ENCODE measurements at regions not wholly inside any gene's neighbourhood (a gene's known extent, or its start where the extent isn't known, plus 50 kb on each side); places are given as distances from the start of the nearest gene placed in this dataset.

DNA sequence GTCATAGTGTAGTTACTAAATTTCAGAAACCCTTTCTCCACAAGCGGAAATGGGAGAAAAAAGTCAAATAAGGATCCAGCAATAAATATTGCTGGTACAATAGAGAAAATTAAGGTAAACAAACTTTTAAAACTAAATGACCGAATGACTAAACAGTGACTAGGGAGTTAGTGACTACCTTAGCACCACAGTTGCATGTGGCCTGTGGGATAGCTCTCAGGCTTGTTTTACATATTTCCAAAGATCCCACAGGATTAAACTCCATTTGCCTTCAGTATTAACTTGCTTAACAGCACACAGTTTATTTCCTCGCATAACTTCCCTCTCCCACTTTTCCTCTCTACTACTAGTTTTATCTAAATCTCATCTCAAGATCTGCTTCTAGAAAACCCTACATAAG is 824.3 kb upstream of the KLHL1 start:
- Histone ChIP-seq H3K27ac (ENCODE audit: low read depth, low read length) (no peak overlapping the region), H3K9me3 (ENCODE audit: low read length) (no peaks in the 10 kb centered on the region), H3K27me3 (ENCODE audit: control insufficient read depth in 1 of 2, insufficient read depth in 2 of 2, low read length in 2 of 2) (no peaks in the 10 kb centered on the region), H3K4me3 (ENCODE audit: low read depth in 1 of 2, low read length in 2 of 2) (no peak overlapping the region), H3K4me1 (ENCODE audit: insufficient read depth, low read length) (no peaks in the 10 kb centered on the region), H3K9ac (ENCODE audit: low read length) (no peak overlapping the region), H3K36me3 (ENCODE audit: insufficient read depth, low read length) (no peaks in the 10 kb centered on the region)

DNA sequence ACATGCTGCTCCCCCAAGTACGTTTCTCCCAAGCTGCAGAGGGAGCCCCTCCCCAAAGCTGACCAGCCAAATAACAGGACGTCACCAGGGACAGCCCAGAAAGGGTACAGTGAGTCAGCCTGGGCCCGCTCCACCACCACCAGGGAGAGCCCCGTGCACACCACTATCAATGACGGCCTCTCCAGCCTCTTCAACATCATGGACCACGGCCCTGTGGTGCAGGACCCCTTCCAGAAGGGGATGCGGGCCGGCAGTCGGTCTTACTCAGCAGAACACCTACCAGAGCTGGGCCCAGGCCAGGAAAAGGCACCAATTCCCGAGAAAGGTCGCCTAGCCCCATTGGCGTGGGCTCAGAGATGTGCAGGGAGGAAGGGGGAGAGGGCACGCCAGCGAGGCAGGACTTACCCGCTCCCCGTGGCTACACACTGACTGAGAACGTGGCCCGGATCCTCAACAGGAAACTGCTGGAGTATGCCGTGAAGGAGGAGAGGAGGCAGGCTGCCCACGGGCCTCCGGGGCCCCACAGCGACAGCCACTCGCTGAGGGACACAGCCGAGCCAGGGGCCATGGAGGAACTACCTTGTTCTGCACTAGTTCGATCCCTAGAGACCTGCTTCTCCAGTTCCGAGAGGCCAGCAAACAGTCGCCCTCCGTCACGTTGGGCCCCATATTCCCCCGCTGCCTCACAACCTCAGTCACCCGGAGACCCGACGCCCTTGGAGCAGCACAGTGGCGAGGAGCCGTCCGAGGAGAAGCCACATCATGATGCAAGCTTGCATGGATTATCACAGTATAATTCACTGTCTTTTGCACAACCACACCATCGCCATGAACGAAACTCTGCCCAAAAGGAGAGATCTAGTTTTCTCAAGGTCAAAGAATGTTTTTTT is 815.9 kb upstream of the KLHL1 start:
- no peak overlapping the region for H3K9ac ChIP-seq (ENCODE audit: low read length)
- H3K9me3 ChIP-seq (ENCODE audit: low read length) = no peaks in the 10 kb centered on the region
- no peak overlapping the region for H3K4me3 ChIP-seq (ENCODE audit: low read depth in 1 of 2, low read length in 2 of 2)
- H3K27ac ChIP-seq (ENCODE audit: low read depth, low read length) = no peak overlapping the region
- no peaks in the 10 kb centered on the region for H3K36me3 ChIP-seq (ENCODE audit: insufficient read depth, low read length)
- H3K27me3 ChIP-seq (ENCODE audit: control insufficient read depth in 1 of 2, insufficient read depth in 2 of 2, low read length in 2 of 2) = no peaks in the 10 kb centered on the region
- no peaks in the 10 kb centered on the region for H3K4me1 ChIP-seq (ENCODE audit: insufficient read depth, low read length)

DNA sequence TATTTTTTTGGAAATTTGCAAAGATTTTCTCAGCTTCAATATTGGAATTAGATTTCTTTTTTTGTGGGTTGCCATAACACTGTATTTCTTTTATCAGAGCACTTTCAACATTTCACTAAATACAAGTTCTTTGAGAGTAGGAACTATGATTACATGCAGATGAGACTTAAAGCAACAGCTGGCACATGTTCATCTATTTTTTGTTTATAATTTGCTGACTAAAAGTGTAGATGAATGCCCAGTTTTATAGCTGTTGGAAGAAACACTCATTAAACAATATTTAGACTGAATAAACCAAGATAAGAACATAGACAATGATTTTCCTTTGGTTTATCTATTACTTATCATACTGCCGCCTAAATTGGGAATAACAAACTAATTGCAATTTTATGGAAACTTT is 803.0 kb upstream of the KLHL1 start:
- H3K27ac ChIP-seq (ENCODE audit: low read depth, low read length) = no peak overlapping the region
- H3K9me3 ChIP-seq (ENCODE audit: low read length) = no peaks in the 10 kb centered on the region
- H3K36me3 ChIP-seq (ENCODE audit: insufficient read depth, low read length) = no peaks in the 10 kb centered on the region
- H3K27me3 ChIP-seq (ENCODE audit: control insufficient read depth in 1 of 2, insufficient read depth in 2 of 2, low read length in 2 of 2) = no peaks in the 10 kb centered on the region
- H3K9ac ChIP-seq (ENCODE audit: low read length) = no peak overlapping the region
- no peak overlapping the region for H3K4me3 ChIP-seq (ENCODE audit: low read depth in 1 of 2, low read length in 2 of 2)
- H3K4me1 ChIP-seq (ENCODE audit: insufficient read depth, low read length) = no peaks in the 10 kb centered on the region

- Histone ChIP-seq H3K9me3 (ENCODE audit: low read length) (no peaks in the 10 kb centered on the region), H3K4me3 (ENCODE audit: low read depth in 1 of 2, low read length in 2 of 2) (no peak overlapping the region), H3K4me1 (ENCODE audit: insufficient read depth, low read length) (no peaks in the 10 kb centered on the region), H3K27me3 (ENCODE audit: control insufficient read depth in 1 of 2, insufficient read depth in 2 of 2, low read length in 2 of 2) (no peaks in the 10 kb centered on the region), H3K27ac (ENCODE audit: low read depth, low read length) (no peak overlapping the region), H3K9ac (ENCODE audit: low read length) (no peak overlapping the region), H3K36me3 (ENCODE audit: insufficient read depth, low read length) (no peaks in the 10 kb centered on the region)
Measured at GRCh38 chr13:70908795-70909194, 800.5 kb upstream of the KLHL1 start.

- no peaks in the 10 kb centered on the region for H3K27me3 ChIP-seq (ENCODE audit: control insufficient read depth in 1 of 2, insufficient read depth in 2 of 2, low read length in 2 of 2)
- no peak overlapping the region for H3K9ac ChIP-seq (ENCODE audit: low read length)
- H3K4me1 ChIP-seq (ENCODE audit: insufficient read depth, low read length) = no peaks in the 10 kb centered on the region
- no peak overlapping the region for H3K27ac ChIP-seq (ENCODE audit: low read depth, low read length)
- H3K36me3 ChIP-seq (ENCODE audit: insufficient read depth, low read length) = no peaks in the 10 kb centered on the region
- no peaks in the 10 kb centered on the region for H3K9me3 ChIP-seq (ENCODE audit: low read length)
- no peak overlapping the region for H3K4me3 ChIP-seq (ENCODE audit: low read depth in 1 of 2, low read length in 2 of 2)
Measured at GRCh38 chr13:70905035-70905434, 796.8 kb upstream of the KLHL1 start.

DNA sequence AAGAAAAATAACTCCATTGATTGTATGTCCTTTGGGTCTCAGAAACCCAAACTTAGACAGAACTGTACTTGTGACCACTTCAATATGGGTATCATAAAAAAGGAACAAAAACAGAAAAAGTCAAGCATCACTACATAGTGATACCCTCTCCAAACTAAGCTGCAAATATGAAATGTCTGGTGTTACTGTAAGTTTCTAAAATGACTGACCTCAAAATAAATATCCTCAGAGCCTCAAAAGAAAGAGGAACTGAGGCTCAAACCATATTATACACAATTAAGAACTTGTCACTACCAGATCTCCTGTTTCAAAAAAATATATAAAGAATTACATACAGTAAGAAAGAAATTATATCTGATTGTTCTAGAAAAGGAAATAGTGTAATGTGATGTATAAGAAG is 787.9 kb upstream of the KLHL1 start:
- Histone ChIP-seq H3K9ac (ENCODE audit: low read length) (no peak overlapping the region), H3K4me1 (ENCODE audit: insufficient read depth, low read length) (no peaks in the 10 kb centered on the region), H3K36me3 (ENCODE audit: insufficient read depth, low read length) (no peaks in the 10 kb centered on the region), H3K9me3 (ENCODE audit: low read length) (no peaks in the 10 kb centered on the region), H3K27me3 (ENCODE audit: control insufficient read depth in 1 of 2, insufficient read depth in 2 of 2, low read length in 2 of 2) (no peaks in the 10 kb centered on the region), H3K27ac (ENCODE audit: low read depth, low read length) (no peak overlapping the region), H3K4me3 (ENCODE audit: low read depth in 1 of 2, low read length in 2 of 2) (no peak overlapping the region)

DNA sequence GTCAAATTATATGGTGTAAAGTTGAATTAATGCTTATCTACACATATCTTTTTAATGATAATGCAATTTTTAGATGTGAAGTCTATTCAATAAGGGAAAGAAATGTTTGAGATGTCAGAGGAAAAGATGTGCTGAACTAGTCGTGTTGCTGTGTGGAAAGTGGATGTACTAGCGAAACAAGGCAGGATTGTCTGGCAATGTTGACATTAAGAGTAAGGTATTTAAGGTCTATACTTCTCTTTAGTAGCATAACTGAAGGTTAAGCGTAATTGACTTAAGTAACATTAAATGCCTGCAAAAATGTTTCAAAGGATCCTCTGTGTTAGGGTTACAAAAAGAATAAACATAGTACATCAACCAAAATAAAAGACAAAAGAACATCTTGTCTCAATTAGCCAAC is 787.3 kb upstream of the KLHL1 start:
- Histone ChIP-seq H3K9ac (ENCODE audit: low read length) (no peak overlapping the region), H3K36me3 (ENCODE audit: insufficient read depth, low read length) (no peaks in the 10 kb centered on the region), H3K4me1 (ENCODE audit: insufficient read depth, low read length) (no peaks in the 10 kb centered on the region), H3K4me3 (ENCODE audit: low read depth in 1 of 2, low read length in 2 of 2) (no peak overlapping the region), H3K27ac (ENCODE audit: low read depth, low read length) (no peak overlapping the region), H3K9me3 (ENCODE audit: low read length) (no peaks in the 10 kb centered on the region), H3K27me3 (ENCODE audit: control insufficient read depth in 1 of 2, insufficient read depth in 2 of 2, low read length in 2 of 2) (no peaks in the 10 kb centered on the region)

- no peaks in the 10 kb centered on the region for H3K36me3 ChIP-seq (ENCODE audit: insufficient read depth, low read length)
- no peak overlapping the region for H3K27ac ChIP-seq (ENCODE audit: low read depth, low read length)
- no peaks in the 10 kb centered on the region for H3K9me3 ChIP-seq (ENCODE audit: low read length)
- no peak overlapping the region for H3K9ac ChIP-seq (ENCODE audit: low read length)
- H3K27me3 ChIP-seq (ENCODE audit: control insufficient read depth in 1 of 2, insufficient read depth in 2 of 2, low read length in 2 of 2) = no peaks in the 10 kb centered on the region
- no peak overlapping the region for H3K4me3 ChIP-seq (ENCODE audit: low read depth in 1 of 2, low read length in 2 of 2)
- H3K4me1 ChIP-seq (ENCODE audit: insufficient read depth, low read length) = no peaks in the 10 kb centered on the region
Measured at GRCh38 chr13:70894258-70894657, 786.0 kb upstream of the KLHL1 start.

DNA sequence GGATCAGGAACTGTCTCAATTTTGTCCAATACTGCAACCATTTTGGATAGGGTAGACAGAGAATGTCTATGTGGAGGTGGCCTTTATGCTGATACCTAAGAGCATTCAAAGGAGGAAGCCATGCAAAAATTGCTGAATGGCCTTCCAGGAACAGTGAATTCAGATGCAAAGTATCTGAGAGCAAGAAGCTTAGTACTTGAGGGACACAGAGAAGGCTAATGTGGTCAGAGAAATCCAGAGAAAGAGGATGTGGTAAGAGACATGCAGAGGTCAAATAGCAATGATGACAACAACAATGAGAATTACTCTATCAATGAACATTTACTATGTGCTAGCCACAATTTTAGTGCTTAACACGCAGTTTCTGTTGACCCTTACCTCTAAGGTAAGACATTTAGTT is 785.6 kb upstream of the KLHL1 start:
- Histone ChIP-seq H3K36me3 (ENCODE audit: insufficient read depth, low read length) (no peaks in the 10 kb centered on the region), H3K9ac (ENCODE audit: low read length) (no peak overlapping the region), H3K4me3 (ENCODE audit: low read depth in 1 of 2, low read length in 2 of 2) (no peak overlapping the region), H3K27me3 (ENCODE audit: control insufficient read depth in 1 of 2, insufficient read depth in 2 of 2, low read length in 2 of 2) (no peaks in the 10 kb centered on the region), H3K4me1 (ENCODE audit: insufficient read depth, low read length) (no peaks in the 10 kb centered on the region), H3K9me3 (ENCODE audit: low read length) (no peaks in the 10 kb centered on the region), H3K27ac (ENCODE audit: low read depth, low read length) (no peak overlapping the region)

DNA sequence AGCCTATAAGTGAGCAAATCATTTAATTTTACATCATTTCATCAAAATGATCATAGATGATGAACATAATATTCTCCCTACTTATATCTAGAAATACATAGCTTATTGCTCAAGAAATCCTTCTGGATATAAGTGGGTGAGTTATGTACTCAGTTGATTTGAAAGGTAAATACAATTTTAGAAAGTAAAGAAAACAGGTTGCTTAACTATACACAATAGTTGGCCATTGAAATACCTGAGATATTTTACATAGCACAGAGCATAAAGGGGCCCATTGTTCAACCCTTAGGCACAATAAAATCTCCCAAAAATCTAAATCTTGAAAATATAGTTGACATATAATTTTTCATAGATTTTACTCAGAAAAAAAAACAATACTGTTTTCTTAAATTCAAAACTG is 782.0 kb upstream of the KLHL1 start:
- H3K27ac ChIP-seq (ENCODE audit: low read depth, low read length) = no peak overlapping the region
- no peak overlapping the region for H3K4me3 ChIP-seq (ENCODE audit: low read depth in 1 of 2, low read length in 2 of 2)
- no peaks in the 10 kb centered on the region for H3K27me3 ChIP-seq (ENCODE audit: control insufficient read depth in 1 of 2, insufficient read depth in 2 of 2, low read length in 2 of 2)
- H3K9ac ChIP-seq (ENCODE audit: low read length) = no peak overlapping the region
- no peaks in the 10 kb centered on the region for H3K9me3 ChIP-seq (ENCODE audit: low read length)
- H3K4me1 ChIP-seq (ENCODE audit: insufficient read depth, low read length) = no peaks in the 10 kb centered on the region
- H3K36me3 ChIP-seq (ENCODE audit: insufficient read depth, low read length) = no peaks in the 10 kb centered on the region

DNA sequence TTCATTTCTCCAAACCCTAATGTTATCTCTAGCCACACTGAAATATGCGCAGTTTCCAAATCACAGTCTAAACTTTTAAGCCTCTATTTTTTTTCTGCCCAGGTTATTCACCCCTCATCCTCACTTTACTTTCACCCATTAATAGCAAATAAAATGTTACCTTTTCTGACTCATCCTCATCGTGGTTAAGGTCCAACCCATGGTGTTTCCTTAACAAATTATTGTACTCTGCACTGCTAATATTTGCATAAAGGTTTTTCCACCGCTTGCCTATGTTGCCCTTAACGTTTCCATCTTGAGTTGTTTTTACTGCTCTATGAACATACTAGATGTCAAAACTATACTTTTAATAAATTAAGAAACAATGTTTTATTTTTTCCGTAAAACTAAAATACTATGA is 780.9 kb upstream of the KLHL1 start:
- Histone ChIP-seq H3K9ac (ENCODE audit: low read length) (no peak overlapping the region), H3K9me3 (ENCODE audit: low read length) (no peaks in the 10 kb centered on the region), H3K4me3 (ENCODE audit: low read depth in 1 of 2, low read length in 2 of 2) (no peak overlapping the region), H3K36me3 (ENCODE audit: insufficient read depth, low read length) (no peaks in the 10 kb centered on the region), H3K4me1 (ENCODE audit: insufficient read depth, low read length) (no peaks in the 10 kb centered on the region), H3K27me3 (ENCODE audit: control insufficient read depth in 1 of 2, insufficient read depth in 2 of 2, low read length in 2 of 2) (no peaks in the 10 kb centered on the region), H3K27ac (ENCODE audit: low read depth, low read length) (no peak overlapping the region)

DNA sequence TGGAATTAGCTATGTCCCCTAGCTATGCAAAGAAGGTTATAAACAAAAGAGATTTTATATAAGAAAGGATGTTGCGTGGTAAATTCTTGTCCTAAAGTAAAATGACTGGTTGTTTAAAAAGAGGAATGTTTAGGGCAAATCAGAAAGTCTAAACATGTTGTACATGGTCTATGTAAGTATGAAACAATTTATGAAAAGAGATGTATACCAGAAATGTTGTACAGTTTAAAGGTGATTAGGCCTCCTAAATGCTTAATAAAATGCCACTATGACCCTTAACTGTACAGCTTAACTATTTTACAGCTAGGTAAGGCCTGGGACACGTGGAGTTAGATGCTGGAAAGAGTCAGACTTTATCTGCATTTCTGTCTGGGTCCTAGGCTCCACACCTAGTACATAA is 775.9 kb upstream of the KLHL1 start:
- no peak overlapping the region for H3K9ac ChIP-seq (ENCODE audit: low read length)
- no peaks in the 10 kb centered on the region for H3K36me3 ChIP-seq (ENCODE audit: insufficient read depth, low read length)
- no peak overlapping the region for H3K27ac ChIP-seq (ENCODE audit: low read depth, low read length)
- H3K9me3 ChIP-seq (ENCODE audit: low read length) = no peaks in the 10 kb centered on the region
- H3K4me1 ChIP-seq (ENCODE audit: insufficient read depth, low read length) = no peaks in the 10 kb centered on the region
- H3K4me3 ChIP-seq (ENCODE audit: low read depth in 1 of 2, low read length in 2 of 2) = no peak overlapping the region
- H3K27me3 ChIP-seq (ENCODE audit: control insufficient read depth in 1 of 2, insufficient read depth in 2 of 2, low read length in 2 of 2) = no peaks in the 10 kb centered on the region
